Epithelial cell of proximal tubule (primary cell): ENCODE measurements at regions not wholly inside any gene's neighbourhood (a gene's known extent, or its start where the extent isn't known, plus 50 kb on each side); places are given as distances from the start of the nearest gene placed in this dataset.

ENCODE experiments used
- DNase-seq: peaks from one replicate; pipeline ENCODE4 v3.0.0-alpha.2; 2011; ENCODE audit warnings: low read depth
- H3K4me3 ChIP-seq: 2 replicates; pipeline ENCODE4 v1.5.1; 2011; ENCODE audit warnings: low read depth, mild to moderate bottlenecking, low read length
- CTCF ChIP-seq: conservative IDR thresholded peaks from 2 replicates; pipeline ENCODE4 v1.5.1; 2012; ENCODE audit warnings: low read depth, mild to moderate bottlenecking, low read length

- no peak for DNase-seq
These were observed 87.0 kb upstream of the BOD1 start for GRCh38 chr5:173703466-173703865.

GRCh38 chr5:173704615-173705511, 88.4 kb upstream of the BOD1 start:
- DNase-seq: no peak
- no peak for TF ChIP-seq CTCF
- no peak overlapping the region for H3K4me3 ChIP-seq

More at GRCh38 chr5:173703466-173703865, 87.0 kb upstream of the BOD1 start:
- no peak overlapping the region for H3K4me3 ChIP-seq
- TF ChIP-seq CTCF: no peak

- no peak for TF ChIP-seq CTCF
- DNase-seq: no peak
- H3K4me3 ChIP-seq: no peak overlapping the region
These were observed 89.1 kb upstream of the BOD1 start for GRCh38 chr5:173705512-173706044.

- no peak for DNase-seq
- no peak overlapping the region for H3K4me3 ChIP-seq
- no peak for TF ChIP-seq CTCF
These were observed 90.2 kb upstream of the BOD1 start for GRCh38 chr5:173706700-173707099.

- no peak overlapping the region for H3K4me3 ChIP-seq
- TF ChIP-seq CTCF: no peak
- no peak for DNase-seq
These were observed 90.9 kb upstream of the BOD1 start for GRCh38 chr5:173707392-173707791.

GRCh38 chr5:173709145-173709544, 92.7 kb upstream of the BOD1 start:
- no peak for TF ChIP-seq CTCF
- H3K4me3 ChIP-seq: no peak overlapping the region
- no peak for DNase-seq
